HG02623 (cell line): ENCODE measurements at regions not wholly inside any gene's neighbourhood (a gene's known extent, or its start where the extent isn't known, plus 50 kb on each side); places are given as distances from the start of the nearest gene placed in this dataset.
"Not testable (repeated sequence)": the region's sequence is repeated elsewhere in the genome, so short reads cannot be mapped to it uniquely, and the experiment has no call there.

Experiments
- ATAC-seq: cut with Tn5 transposase; IDR thresholded peaks from one replicate; pipeline ENCODE4 v1.9.1; 2021; ENCODE audit warnings: moderate library complexity; ENCODE audit not compliant: unreplicated experiment

DNA sequence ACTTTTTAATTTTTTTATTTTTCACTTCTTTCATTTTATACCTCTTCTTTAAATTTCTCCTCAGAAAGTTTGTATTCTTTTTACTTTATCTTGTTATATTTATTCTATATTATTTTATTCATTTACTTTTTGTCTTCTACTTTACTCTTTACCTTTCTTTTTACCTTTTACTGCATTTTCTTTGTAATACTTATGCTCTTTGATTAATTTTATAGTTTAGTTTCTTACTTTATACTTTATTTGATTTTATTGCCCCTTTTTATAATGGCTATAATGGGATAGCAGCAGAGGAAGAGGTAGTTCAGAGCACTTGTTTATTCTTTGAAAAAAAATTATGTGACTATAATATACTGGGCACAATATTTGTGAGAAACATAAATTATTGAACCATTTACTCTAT, 542.6 kb upstream of the SPRY2 start:
- ATAC-seq = no peak

DNA sequence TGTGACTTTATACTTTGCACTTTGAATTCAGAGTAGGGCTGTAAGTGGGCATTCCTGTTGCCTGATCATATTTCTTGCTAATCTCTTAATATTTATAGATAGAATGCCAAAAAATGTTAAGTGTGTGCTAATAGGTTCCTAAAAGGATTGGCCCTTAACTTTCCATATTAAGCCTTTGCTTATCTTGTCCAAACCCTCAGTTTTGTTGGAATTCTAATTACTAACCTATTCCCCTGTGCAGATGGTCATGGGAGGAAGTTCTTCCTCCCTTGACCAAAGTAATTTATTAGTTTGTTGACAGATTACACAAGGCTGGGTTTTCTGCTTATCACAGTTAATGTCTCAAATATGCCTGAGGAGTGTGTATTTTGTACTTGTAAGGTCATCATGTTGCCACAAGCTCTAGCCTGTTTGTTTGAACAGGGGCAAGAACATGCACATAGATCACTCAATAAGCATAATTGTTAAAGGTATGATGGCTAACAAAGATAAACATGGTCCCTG, 541.1 kb upstream of the SPRY2 start:
- no peak for ATAC-seq

DNA sequence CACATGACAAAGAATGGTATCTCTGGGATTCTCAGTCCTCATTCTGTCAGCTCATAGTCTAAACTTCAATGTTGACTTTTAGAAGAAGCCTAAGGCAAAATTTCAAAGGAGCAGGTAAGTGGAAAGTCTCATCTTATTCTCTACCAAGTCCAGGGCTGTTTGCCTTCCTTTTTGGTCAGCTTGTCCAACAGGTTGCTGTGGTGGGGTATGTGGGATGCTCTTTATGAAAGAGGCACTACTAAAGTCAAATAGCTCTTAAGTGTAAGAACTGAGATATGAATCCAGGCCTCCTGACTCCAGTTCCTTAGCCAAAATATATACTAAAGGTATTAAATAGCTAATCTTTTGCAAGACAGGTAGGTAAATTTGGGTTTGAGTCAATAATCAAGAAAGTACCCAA, 540.6 kb upstream of the SPRY2 start:
- no peak for ATAC-seq

DNA sequence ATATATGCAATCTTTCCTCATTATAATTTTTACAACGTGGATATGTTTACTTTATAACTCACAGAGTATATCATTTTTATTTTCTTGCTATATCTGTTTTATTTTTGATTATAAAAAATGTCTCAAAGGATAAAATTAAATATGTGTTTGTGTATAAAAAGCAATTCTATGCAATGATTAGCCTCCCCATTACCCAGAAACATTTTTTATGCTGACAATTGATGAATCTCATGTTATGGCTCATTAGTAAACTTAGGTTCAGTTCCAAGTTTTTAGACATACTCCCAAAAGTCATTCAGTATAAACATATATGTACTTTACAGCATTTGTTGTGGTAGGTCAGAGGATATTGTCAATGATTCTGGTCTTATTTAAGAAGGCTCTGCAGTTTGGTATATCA, 540.1 kb upstream of the SPRY2 start:
- no peak for ATAC-seq

DNA sequence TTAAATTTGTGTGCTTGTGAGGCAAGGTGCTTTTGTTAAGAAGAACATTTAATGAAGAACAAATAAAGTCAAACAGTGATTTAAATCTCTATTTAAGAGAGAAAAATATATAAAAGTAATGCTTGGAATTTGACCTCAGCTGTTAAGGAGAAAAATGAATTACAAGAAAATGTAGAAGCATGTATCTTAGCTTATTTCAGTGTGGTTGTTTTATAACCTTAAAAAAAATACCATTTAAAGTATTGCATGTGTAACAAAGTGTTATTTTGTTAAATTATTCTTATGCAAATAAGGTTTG, 537.0 kb upstream of the SPRY2 start:
- ATAC-seq = no peak

DNA sequence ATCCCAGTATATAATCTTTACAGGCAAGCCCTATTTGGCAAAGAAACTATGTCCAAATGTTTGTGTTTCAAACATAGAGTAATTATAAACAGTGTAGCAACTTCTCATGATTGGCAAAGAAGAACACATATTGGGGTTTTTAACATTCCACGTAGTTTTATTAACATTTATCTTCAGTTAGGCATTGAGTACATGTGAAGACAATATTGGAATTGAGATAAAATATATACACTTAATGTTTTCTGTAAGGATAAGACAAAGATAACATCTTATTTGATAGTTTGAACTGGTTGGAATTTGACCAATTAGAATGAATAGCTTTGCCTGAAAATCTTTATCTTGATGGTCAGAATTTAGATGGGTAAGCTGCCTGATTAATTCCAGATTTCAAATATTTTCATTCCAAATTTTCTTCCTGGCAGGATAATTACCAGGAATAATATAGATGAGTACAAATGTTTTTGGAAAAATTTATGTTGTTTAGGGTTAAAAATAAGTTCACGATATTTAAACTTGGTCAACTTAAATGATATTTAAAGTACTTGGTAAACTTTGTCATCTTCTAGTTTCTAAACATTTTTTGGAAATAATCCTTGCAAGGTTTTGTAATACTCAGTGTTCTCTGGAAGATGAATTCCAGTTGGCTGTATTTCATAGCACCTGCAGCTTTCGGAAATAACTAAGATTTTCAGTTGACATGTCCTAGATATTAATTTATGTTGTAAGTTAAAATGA, 536.5 kb upstream of the SPRY2 start:
- no peak for ATAC-seq

DNA sequence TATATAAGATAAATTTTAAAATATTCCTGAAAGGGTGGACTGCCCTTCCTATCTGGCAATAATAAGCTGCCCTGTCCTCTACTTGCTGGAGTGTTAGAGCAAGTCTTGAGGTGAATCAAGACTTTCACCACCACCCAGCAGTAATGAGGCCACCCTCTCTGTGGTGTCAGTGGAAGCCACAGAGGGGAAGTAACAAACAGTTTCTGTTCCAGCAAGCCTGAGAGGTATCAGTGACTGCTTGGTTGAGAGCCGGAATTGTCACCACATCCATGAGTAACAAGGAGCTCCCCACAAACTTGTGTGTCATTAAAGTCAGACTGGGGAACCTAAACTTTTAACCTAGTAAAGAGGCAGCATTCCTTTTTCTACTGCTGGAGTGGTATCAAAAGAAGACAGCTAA, 532.7 kb upstream of the SPRY2 start:
- ATAC-seq = peak; percentile 99

DNA sequence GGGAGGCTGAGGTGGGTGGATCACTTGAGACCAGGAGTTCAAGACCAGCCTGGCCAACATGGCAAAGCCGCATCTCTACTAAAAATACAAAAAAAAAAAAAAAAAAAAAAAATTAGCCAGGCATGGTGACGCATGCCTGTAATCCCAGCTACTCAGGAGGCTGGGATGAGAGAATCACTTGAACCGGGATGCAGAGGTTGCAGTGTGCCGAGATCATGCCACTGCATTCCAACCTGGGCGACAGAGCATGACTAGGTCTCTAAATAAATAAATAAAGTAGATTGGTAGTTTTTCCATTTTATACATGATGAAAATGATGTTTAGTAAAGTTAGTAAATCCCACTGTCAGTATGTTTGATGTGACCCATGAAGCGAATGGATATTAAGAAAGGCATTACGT, 531.0 kb upstream of the SPRY2 start:
- ATAC-seq = not testable (repeated sequence)

DNA sequence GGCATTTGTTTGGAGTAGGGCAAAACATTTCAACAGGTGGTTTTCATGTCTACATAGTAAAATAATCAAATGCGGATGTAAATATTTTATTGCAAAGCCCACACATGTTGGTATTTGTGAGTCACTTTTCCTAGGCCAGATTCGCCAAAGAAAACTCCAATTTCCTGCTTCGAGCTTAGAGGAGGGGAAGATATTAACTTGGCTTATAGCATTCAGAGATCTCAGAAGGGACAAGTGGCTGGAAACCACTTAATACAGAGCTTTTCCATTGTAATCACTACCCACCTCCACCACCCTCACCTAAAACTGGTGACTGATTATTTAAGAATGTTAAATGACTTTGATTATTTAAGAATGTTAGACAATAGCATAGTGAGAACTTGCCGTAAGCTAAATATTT, 530.6 kb upstream of the SPRY2 start:
- ATAC-seq = no peak

DNA sequence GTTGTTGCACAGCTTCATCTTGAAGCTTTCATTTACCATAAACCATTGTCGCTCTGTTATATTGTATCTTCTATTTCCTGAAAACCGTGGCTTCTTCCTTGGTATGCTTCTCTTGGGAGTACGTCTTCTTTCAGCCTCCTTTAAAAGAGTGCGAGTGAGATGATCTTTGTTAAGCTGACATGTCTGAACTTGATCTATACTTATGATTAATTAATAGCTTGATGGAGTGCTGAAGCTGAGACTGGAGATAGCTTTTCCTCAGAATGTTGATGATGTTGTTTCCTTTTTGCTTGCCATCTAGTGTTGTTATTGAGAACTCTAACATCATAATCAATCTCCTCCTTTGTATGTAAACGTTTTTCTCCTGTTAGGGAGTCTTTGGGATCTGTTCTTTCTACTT, 529.3 kb upstream of the SPRY2 start:
- no peak for ATAC-seq

DNA sequence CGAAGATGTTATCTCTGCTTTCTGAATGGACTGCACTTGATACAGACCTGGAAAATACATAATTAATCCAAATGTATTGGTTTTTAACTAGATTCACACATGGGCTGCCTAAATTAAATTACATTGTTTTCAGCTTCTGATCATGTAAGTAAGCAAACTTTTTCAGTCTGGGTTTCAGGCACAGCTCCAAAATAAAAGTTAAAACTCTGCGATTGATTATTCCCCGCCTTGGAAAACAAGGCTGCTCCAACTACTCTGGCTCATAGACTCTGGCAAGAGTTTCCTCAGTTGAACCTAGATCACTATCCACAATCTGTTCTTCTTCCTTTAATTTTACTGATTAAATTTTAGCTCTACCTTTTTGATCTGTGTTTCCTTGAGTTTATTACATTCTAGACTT, 526.0 kb upstream of the SPRY2 start:
- no peak for ATAC-seq

DNA sequence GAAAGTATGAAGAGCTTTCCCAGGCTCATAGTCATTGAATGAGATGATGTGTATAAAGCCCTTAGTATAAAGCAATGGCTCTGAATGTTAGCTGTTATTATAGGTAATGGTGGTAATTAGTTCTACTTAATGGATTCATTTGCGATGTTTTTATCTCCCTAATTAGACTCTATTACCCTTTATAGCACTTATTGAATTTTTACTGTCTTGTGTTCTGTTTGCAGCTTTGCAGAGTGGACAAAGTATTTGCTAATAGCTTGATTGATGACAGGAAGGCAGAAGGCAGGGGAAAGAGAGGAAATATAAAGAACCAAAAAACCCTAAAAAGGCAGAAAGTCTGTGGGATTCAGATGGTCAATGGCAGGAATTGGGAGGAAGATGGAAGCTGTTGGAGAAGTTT, 524.4 kb upstream of the SPRY2 start:
- no peak for ATAC-seq

DNA sequence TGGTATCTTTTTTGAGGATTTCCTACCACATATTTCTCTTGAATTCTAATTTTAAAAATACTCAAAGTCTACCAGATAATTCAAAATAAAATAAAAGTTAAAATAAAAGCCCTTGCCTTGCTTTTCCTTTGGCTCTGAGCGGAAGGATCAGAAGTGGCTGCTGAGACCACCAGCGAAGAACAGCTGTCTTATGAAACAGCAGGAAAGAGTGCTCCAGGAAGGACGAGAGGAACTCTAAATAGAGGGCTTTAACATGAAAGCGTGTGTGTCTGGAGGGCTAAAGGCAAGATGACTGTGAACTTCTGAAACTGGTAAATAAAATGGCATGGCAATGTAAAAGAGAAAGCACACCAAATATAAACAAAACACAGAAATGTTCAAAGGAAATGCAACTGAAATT, 521.5 kb upstream of the SPRY2 start:
- no peak for ATAC-seq

DNA sequence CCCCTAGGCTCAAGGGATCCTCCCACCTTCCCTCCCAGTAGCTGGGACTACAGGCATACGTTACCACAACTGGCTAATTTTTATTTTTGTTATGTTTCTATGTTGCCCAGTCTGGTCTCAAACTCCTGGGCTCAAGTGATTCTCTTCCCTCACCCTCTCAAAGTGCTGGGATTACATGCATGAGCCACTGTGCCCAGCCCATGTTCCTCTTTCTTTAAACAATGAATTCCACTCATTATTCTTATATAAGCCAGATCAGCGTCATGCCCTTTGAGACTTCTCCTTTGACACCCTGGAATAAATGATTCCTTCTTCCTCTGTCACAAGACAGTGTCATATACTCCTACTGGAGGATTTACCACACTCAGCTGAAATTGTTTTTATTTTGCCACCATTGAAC, 519.9 kb upstream of the SPRY2 start:
- no peak for ATAC-seq

DNA sequence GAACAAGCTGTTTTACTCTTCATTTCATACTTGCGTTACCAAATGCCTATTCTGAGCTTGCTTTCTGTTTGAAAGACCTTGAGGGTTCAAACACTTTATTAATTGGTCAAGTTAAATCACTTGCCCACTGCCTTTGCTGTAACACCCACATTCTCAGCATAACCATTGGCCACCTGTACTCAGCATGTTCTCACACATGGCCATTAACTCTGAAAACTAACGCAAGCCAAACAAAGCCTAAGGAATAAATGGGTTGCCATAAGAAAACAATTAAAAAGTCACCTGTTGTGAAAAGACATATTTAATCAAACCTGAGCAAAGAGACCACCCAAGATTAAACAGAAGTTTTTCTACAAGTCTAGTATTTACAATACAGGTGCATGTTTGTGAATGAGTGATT, 517.2 kb upstream of the SPRY2 start:
- no peak for ATAC-seq

DNA sequence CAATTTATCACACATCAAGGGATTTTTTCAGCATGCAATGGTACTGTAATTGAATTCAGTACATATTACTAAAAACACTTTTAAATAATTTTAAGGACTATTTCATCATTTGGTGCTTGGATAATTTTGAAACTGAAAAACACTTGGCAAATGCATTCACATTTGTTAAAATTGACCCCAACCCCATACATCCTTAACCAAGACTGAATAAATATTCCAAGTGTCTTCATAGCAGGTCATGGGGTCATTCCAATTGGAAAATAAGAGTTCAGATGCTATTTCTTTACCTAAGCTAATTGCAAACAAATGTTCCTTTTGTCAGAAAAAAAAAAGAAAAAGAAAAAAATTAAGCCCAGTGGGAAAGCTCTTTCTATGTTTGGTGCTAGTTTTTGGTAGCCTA, 516.4 kb upstream of the SPRY2 start:
- ATAC-seq = no peak

DNA sequence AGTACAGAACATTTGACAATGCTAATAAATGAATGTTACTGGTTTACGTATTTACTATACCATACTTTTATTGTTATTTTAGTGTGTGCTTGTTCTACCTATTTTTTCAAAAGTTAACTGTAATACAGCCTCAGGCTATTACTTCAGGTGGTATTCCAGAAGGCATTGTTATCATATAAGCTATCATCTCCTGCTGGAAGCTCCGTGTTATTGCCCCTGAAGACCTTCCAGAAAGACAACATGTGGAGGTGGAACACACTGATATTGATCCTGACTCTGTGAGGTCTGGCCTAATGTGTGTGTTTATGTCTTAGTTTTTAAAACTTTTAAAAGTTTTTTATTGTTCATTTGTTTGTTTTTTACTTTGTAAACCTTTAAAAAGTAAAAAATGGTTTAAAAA, 509.8 kb upstream of the SPRY2 start:
- ATAC-seq = no peak

DNA sequence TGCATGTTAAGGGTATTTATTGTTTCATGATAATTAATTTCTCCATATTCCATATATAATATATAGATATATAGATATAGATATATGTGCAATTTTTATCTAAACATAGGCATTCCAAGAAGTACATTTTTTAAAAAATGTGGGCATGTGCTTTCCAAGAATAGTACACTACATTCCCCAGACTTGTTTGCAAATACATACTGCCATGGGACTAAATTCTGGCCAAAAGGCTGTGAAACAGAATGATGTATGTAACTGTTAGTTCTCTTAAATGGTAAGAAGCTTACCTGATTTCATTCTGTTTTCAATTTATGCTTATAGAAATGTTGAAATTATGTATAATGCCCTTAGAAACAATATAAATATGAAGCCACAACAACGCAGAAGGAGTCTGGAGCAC, 503.2 kb upstream of the SPRY2 start:
- no peak for ATAC-seq

DNA sequence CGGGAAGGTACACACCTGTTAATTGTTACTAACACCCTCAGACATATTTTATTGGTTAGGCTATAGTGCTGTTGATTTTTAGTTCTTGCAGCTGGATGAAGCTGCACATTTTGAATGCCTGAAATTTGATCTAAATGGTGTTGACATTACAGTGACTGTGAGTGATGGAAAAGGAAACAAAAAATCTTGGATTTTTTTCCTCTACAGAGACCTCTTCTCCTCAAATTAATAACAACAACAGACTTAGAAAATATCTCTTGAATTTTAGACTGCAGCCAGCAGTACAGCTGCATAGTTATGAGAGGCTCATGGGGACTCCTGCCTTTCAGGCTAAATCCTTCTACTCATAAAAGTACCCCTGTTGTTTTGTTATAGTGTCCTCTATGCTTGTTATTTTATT, 500.5 kb upstream of the SPRY2 start:
- ATAC-seq = no peak

DNA sequence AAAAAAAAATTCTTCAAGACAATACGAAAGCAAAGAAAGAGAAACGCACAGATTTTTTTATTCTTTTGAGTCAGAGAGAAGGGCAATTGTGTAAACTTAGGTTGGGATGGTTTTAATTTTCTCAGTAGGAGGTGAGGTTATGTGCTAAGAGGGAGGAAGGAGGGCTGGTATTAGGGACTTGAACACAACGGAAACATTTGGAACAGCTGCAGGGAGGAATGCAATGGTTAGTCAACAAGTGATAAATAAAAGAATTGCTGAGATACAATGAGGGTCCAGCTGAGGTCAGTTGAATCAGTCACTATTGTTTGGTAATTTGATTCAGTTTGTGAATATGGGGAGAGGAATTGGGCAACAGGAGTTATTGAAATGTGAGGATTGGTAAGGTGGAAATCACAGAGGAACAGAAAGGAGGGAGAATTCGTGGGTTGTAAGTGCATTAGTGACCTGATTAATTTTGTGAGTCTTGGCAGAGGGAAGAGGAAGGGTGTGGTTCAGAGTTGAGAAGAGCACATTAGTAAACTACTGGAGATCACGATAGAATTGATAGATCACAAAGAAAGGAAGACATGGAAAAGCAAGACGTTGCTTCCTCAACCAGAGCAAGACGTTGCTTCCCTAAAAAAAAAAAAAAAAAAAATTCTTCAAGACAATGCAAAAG, 499.5 kb upstream of the SPRY2 start:
- no peak for ATAC-seq

DNA sequence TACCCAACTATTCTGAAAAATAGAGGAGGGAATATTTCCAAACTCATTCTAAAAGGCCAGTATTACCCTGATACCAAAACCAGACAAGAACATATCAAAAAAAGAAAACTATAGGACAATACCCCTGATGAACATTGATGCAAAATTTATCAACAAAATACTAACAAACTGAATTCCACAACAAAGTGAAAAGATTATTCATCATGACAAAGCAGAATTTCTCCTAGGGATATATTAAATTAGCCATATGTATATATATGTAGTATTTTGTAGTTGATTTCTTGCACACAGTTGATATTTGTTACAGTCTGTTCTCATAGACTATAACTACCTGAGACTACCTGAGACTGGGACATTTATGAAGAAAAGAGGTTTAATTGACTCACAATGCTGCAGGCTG, 495.0 kb upstream of the SPRY2 start:
- no peak for ATAC-seq

DNA sequence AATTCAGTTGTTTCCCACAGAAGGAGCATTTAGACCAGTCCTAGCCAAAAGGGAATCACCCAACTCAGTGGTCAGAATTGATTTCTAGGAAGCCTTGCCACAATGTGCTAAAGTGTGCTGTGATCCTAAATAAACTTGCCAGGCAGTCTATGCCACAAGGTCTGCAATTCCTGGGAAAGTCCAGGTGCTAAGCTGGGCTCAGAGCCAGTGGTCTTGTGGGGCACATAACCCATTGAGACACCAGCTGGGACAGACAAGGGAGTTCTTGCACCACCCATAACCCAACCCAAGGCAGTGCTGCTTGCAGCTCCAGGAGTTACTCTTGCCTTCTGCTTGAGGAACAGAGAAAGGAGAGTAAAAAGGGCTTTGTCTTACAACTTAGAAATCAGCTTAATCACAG, 489.5 kb upstream of the SPRY2 start:
- ATAC-seq = no peak

DNA sequence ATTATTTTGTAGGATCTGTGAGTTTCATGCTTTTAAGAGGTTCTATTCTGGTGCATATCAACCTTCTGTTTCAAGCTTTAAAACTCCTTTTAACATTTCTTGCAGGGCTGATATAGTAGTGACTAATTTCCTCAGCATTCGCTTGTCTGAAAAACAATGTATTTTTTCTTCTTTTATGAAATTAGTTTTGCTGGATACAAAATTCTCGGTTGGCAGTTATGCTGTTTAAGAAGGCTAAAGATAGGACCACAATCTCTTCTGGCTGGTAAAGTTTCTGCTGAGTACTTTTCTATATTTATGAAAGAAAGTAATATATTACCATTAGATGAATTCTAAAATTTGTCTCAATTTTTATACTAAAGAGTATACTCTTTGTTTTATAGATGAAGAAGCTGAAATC, 487.8 kb upstream of the SPRY2 start:
- no peak for ATAC-seq
